ENCODE measurements at regions not wholly inside any gene's neighbourhood (a gene's known extent, or its start where the extent isn't known, plus 50 kb on each side); places are given as distances from the start of the nearest gene placed in this dataset.
"Not testable (repeated sequence)": the region's sequence is repeated elsewhere in the genome, so short reads cannot be mapped to it uniquely, and the experiment has no call there.

- ATAC-seq (no peak), DNase-seq (no peak)
- Histone ChIP-seq H3K4me1 (peaks cover 0 to under 1% (median 0%) of the 10 kb centered on the region in 12 donors), H3K36me3 (no peaks in the 10 kb centered on the region), H3K9me3 (peaks cover 0 to 16% (median 0%) of the 10 kb centered on the region in 12 donors), H3K27ac (no peak overlapping the region), H3K27me3 (no peaks in the 10 kb centered on the region), H3K4me3 (no peak overlapping the region)
- WGBS, 4 donors: 61 to 69% (median 67%) methylated on average over 1 of the region's 1 CpG
- TF ChIP-seq CTCF (IDR thresholded peaks at IDR 0.05): no peak
- TF ChIP-seq POLR2A (IDR thresholded peaks at IDR 0.05): no peak
- intact Hi-C loops (cut with DNase I): no loop called here
These were observed 132.5 kb downstream of the ZNF675 start for GRCh38 chr19:23554548-23554947.

GRCh38 chr19:23550102-23550501, 136.9 kb downstream of the ZNF675 start:
- DNase-seq; H3K4me1 ChIP-seq; intact Hi-C loops (cut with DNase I); H3K27me3 ChIP-seq; ATAC-seq; H3K9me3 ChIP-seq; H3K36me3 ChIP-seq; H3K4me3 ChIP-seq; H3K27ac ChIP-seq: not testable (repeated sequence)
- WGBS, 4 donors: 64 to 88% (median 74%) methylated on average over 2 of the region's 2 CpGs

GRCh38 chr19:23547816-23548430, 139.1 kb downstream of the ZNF675 start:
- Histone ChIP-seq H3K27me3 (no peaks in the 10 kb centered on the region), H3K36me3 (no peaks in the 10 kb centered on the region), H3K4me1 (peaks cover 0 to 5% (median 0%) of the 10 kb centered on the region in 12 donors), H3K9me3 (peaks cover 0 to 3% (median 0%) of the 10 kb centered on the region in 12 donors), H3K27ac (no peak overlapping the region), H3K4me3 (no peak overlapping the region)
- DNase-seq (no peak), ATAC-seq (no peak)
- no peak for TF ChIP-seq POLR2A (IDR thresholded peaks at IDR 0.05)
- TF ChIP-seq CTCF (IDR thresholded peaks at IDR 0.05): no peak
- intact Hi-C loops (cut with DNase I): no loop called here
- WGBS, 4 donors: 78 to 93% (median 87%) methylated on average over 11 of the region's 11 CpGs

GRCh38 chr19:23547156-23547555, 139.9 kb downstream of the ZNF675 start:
- DNase-seq: no peak
- TF ChIP-seq POLR2A (IDR thresholded peaks at IDR 0.05) (no peak), CTCF (IDR thresholded peaks at IDR 0.05) (no peak)
- H3K4me1 ChIP-seq: peaks cover 0 to 5% (median 0%) of the 10 kb centered on the region in 12 donors
- H3K9me3 ChIP-seq: peaks cover 0 to 3% (median 0%) of the 10 kb centered on the region in 12 donors
- H3K4me3 ChIP-seq: no peak overlapping the region
- ATAC-seq: no peak
- 68 to 88% (median 76%) methylated on average over 3 of the region's 3 CpGs for WGBS, 4 donors
- no peaks in the 10 kb centered on the region for H3K36me3 ChIP-seq
- no peaks in the 10 kb centered on the region for H3K27me3 ChIP-seq
- no peak overlapping the region for H3K27ac ChIP-seq
- intact Hi-C loops (cut with DNase I): no loop called here

GRCh38 chr19:23543351-23543750, 143.7 kb downstream of the ZNF675 start:
- DNase-seq (no peak), ATAC-seq (no peak)
- Histone ChIP-seq H3K36me3 (no peaks in the 10 kb centered on the region), H3K27ac (no peak overlapping the region), H3K4me3 (no peak overlapping the region), H3K4me1 (no peaks in the 10 kb centered on the region), H3K27me3 (no peaks in the 10 kb centered on the region), H3K9me3 (peaks cover 0 to 5% (median 0%) of the 10 kb centered on the region in 12 donors)
- WGBS, 4 donors: 61 to 88% (median 72%) methylated on average over 2 of the region's 2 CpGs
- TF ChIP-seq CTCF (IDR thresholded peaks at IDR 0.05) (no peak), POLR2A (IDR thresholded peaks at IDR 0.05) (no peak)
- intact Hi-C loops (cut with DNase I): no loop called here
